Pancreas (tissue), 10 donors: ENCODE measurements at regions not wholly inside any gene's neighbourhood (a gene's known extent, or its start where the extent isn't known, plus 50 kb on each side); places are given as distances from the start of the nearest gene placed in this dataset.
"Not testable (repeated sequence)": the region's sequence is repeated elsewhere in the genome, so short reads cannot be mapped to it uniquely, and the experiment has no call there.

ENCODE experiments used
- ATAC-seq, 4 donors: fragments of 200-7000 bp; cut with Tn5 transposase; one replicate each; pipeline versions ENCODE4 v1.8.0 to v1.9.1; 2020; ENCODE audit warnings: mild to moderate bottlenecking in 4 of 4, moderate library complexity in 4 of 4
- DNase-seq, 6 donors: peaks; one replicate each; pipeline ENCODE4 v3.0.0-alpha.2; 2020
- FAIRE-seq: peaks from 2 replicates; lab custom pipeline; 2012; peaks lifted over from hg19 to GRCh38; lab: Jason Lieb, UNC
- H3K27ac ChIP-seq, 4 donors: fragments of 200-600 bp; sonication (generic); 1 replicate in 3 of 4; 2 replicates in 1 of 4; pipeline versions ENCODE4 v1.5.0 to v1.8.0; 2020
- H3K27me3 ChIP-seq, 4 donors: fragments of 200-600 bp; one replicate each; pipeline ENCODE4 v1.8.0; 2021
- H3K36me3 ChIP-seq, 3 donors: fragments of 200-600 bp; sonication (generic) in 1 of 3; one replicate each; pipeline versions ENCODE4 v1.5.0 to v1.8.0; 2020 to 2021
- H3K4me1 ChIP-seq, 3 donors: fragments of 200-600 bp; one replicate each; pipeline ENCODE4 v1.8.0; 2021
- H3K4me3 ChIP-seq, 4 donors: fragments of 200-600 bp; sonication (generic) in 2 of 4; one replicate each; pipeline versions ENCODE4 v1.5.0 to v1.8.0; 2020 to 2021
- H3K9me3 ChIP-seq, 4 donors: fragments of 200-600 bp; one replicate each; pipeline ENCODE4 v1.8.0; 2021
- WGBS, 2 donors: extraction: QIAGEN DNeasy Blood & Tissue Kit; methylation state at CpG; one replicate each; pipeline ENCODE4 v1.1.7; 2013; 5-methylcytosine and 5-hydroxymethylcytosine counted together
- intact Hi-C, 3 donors: fragments of 100-400 bp; cut with DNase I; formaldehyde crosslinking; loops; one replicate each; pipeline versions ENCODE4 v1.11.1 to v1.14.2; 2022
- TF ChIP-seq, protein P1 (sequence below), 4 donors: fragments of 200-600 bp; sonication (generic) in 3 of 4; IDR thresholded peaks; one replicate each; pipeline versions ENCODE4 v1.5.0 to v1.8.0; 2021; ENCODE audit warnings: antibody characterized with exemption in 4 of 4
- donor health status: healthy with polysubstance abuse.
- donor health status: DM: no; HTN: no; CAD: no; lungs with moderate emphysema.
- donor health status: DM: no; HTN: no; CAD: no.
- donor health status: control.
- donor health status: control.
- donor health status: Bipolar disorder and iron deficiency.
- donor health status: DM: yes; HTN: yes; CAD: no.
- donor health status: DM: no; HTN: no; CAD: no.
- donor health status: DM: no; HTN: no; CAD: no.
- donor health status: DM: yes; HTN: yes; CAD: no.

DNA sequence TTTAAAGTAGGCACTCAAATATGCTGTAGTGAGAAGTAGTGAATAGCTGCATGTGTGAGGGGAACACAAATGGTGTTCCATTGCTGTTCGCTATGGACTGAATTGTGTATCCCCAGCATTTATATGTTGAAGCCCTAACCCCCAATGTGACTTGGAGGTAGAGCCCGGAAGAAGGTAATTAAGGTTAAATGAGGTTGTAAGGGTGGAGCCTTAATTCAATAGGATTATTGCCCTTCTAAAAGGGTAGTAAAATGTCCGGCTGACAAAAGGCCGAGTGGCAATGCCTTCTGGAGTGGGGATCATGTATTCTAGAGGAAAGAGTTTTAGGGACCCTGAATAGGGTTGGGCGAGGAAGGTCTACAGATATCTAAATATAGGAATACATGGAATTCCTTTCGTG is 168.9 kb upstream of the NUDT10 start:
- TF ChIP-seq, protein P1, sequence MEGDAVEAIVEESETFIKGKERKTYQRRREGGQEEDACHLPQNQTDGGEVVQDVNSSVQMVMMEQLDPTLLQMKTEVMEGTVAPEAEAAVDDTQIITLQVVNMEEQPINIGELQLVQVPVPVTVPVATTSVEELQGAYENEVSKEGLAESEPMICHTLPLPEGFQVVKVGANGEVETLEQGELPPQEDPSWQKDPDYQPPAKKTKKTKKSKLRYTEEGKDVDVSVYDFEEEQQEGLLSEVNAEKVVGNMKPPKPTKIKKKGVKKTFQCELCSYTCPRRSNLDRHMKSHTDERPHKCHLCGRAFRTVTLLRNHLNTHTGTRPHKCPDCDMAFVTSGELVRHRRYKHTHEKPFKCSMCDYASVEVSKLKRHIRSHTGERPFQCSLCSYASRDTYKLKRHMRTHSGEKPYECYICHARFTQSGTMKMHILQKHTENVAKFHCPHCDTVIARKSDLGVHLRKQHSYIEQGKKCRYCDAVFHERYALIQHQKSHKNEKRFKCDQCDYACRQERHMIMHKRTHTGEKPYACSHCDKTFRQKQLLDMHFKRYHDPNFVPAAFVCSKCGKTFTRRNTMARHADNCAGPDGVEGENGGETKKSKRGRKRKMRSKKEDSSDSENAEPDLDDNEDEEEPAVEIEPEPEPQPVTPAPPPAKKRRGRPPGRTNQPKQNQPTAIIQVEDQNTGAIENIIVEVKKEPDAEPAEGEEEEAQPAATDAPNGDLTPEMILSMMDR (IDR thresholded peaks at IDR 0.05): no peak
- Histone ChIP-seq H3K4me1 (no peaks in the 10 kb centered on the region), H3K9me3 (no peaks in the 10 kb centered on the region), H3K4me3 (no peak overlapping the region), H3K36me3 (no peaks in the 10 kb centered on the region), H3K27ac (no peak overlapping the region), H3K27me3 (no peaks in the 10 kb centered on the region)
- FAIRE-seq (no peak), ATAC-seq (no peak), DNase-seq (no peak)
- intact Hi-C loops: no loop called here
- 80 to 86% methylated on average over 6 of the region's 6 CpGs for WGBS, 2 donors

DNA sequence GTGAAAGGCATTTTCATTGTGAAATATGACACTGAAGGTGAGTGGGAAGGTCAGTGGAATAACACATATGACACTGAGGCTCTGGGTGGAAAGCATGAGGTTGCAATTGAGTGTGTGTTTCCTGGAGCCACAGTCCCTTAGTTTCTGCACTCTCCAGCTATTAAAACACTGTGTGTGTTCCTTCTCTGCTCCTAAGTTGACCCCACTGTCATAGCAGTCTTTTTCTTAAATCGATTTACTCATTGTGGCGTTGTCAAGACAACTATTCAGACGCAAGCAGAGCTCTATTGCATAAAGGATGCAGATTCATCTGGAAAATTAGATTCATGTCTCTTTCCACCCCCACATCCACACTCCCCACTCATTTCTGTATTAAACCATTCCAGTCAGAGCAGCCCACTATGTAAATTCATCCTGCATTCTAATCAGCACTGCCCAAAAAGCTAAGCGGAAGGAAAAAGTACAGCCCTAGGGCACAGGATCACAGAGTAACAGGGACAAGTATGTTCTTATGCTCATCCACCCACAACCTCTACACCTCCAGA is 154.2 kb upstream of the NUDT10 start:
- H3K4me1 ChIP-seq, H3K27ac ChIP-seq, ATAC-seq, intact Hi-C loops, DNase-seq, H3K4me3 ChIP-seq, H3K36me3 ChIP-seq, H3K27me3 ChIP-seq, FAIRE-seq, H3K9me3 ChIP-seq: not testable (repeated sequence)
- 61 to 77% methylated on average over 4 of the region's 4 CpGs for WGBS, 2 donors

DNA sequence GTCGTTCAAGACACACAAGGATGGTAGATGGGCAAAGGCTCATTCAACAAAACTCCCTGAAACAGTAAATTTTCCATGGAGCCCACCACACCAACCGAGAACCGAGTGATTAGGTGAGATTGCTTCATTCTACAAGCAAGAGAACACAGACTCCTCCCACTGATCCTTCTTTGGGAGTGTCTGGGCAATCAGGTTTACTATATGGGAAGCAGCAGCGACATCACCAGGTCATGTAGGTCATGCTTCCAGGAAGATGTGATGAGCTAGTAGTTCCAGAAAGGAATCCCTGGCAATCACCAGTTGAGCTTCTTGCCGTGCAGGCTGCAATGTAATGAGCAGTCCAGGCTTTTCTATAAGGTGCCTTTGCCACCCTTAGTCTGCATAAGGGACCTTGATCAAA is 152.8 kb upstream of the NUDT10 start:
- intact Hi-C loops, FAIRE-seq, H3K4me3 ChIP-seq, H3K4me1 ChIP-seq, DNase-seq, H3K9me3 ChIP-seq, H3K27ac ChIP-seq, H3K36me3 ChIP-seq, H3K27me3 ChIP-seq, ATAC-seq: not testable (repeated sequence)
- WGBS, 2 donors: 49 to 61% methylated on average over 5 of the region's 5 CpGs

DNA sequence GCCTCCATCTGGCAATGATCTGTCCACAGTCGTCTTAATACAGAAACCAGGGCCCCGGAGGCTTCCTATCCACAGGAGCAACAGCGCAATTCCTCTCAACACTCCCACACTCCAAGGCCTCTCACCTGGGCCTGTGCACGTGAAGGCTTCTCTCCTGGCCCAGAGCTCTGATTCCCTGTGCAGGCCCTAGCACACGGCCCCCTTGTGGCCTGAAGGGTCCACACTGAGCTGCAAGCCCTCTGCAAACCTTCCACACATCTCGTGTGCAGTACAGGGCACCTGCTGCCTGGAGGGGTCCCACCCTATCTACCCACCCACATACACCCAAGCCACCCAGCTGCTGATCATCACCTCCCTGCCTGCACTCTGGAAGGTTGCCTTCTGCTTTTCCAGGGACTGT is 150.1 kb upstream of the NUDT10 start:
- ATAC-seq: no peak
- Histone ChIP-seq H3K36me3 (no peaks in the 10 kb centered on the region), H3K27ac (no peak overlapping the region), H3K27me3 (peaks cover 0 to 17% (median 1%) of the 10 kb centered on the region in 4 donors), H3K9me3 (no peaks in the 10 kb centered on the region), H3K4me3 (no peak overlapping the region), H3K4me1 (no peaks in the 10 kb centered on the region)
- DNase-seq: no peak
- intact Hi-C loops: no loop called here
- TF ChIP-seq, protein P1 (IDR thresholded peaks at IDR 0.05): no peak
- FAIRE-seq: no peak
- 39 to 46% methylated on average over 6 of the region's 6 CpGs for WGBS, 2 donors

DNA sequence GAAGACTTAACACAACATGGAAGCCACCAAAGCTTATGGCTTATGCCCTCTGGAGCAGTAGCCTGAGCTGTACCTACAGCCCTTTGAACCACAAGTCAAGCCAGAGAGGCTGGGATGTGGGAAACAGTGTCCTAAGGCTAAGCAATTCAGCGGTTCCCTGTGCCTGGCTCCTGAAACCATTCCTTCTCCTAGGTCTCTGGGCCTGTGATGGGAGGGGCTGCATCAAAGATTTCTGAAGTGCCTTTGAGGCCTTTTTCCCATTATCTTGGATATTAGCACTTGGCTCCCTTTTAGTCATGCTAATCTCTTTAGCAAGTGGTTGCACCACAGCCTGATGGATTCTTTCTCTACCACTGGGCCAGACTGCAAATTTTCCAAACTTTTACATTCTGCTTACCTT is 140.5 kb upstream of the NUDT10 start:
- TF ChIP-seq, protein P1 (IDR thresholded peaks at IDR 0.05): no peak
- no peak overlapping the region for H3K27ac ChIP-seq
- H3K4me3 ChIP-seq: no peak overlapping the region
- no peak for FAIRE-seq
- no peak for DNase-seq
- no peaks in the 10 kb centered on the region for H3K4me1 ChIP-seq
- ATAC-seq: no peak
- WGBS, 2 donors: 76 to 100% methylated on average over 1 of the region's 1 CpG
- H3K36me3 ChIP-seq: no peaks in the 10 kb centered on the region
- no peaks in the 10 kb centered on the region for H3K9me3 ChIP-seq
- peaks cover 0 to 6% (median 0%) of the 10 kb centered on the region in 4 donors for H3K27me3 ChIP-seq
- intact Hi-C loops: no loop called here

DNA sequence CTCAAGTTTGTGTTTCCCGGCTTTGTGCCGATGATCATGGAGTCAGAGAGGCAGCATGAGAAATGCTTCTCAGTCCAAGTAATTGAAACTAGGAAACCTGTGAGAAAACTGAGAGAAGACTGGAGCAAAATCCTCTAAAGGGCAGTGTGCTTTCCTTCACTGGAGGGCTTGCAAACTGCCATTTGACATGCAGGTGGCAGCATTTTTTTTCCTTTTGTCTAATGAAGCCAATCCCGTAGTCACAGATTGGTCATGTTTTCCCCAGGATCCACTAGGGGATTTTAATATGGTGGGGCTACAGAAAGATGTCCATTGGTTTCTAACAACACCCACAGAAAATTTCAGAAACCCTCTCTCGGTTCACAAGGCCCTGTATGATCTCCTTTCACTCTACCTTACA is 117.4 kb upstream of the NUDT10 start:
- FAIRE-seq: no peak
- H3K4me1 ChIP-seq: no peaks in the 10 kb centered on the region
- 52 to 54% methylated on average over 4 of the region's 4 CpGs for WGBS, 2 donors

More for the DNA sequence above, 117.4 kb upstream of the NUDT10 start:
- Histone ChIP-seq H3K36me3 (no peaks in the 10 kb centered on the region), H3K27ac (no peak overlapping the region), H3K9me3 (no peaks in the 10 kb centered on the region), H3K4me3 (no peak overlapping the region), H3K27me3 (peaks cover 0 to 6% (median under 1%) of the 10 kb centered on the region in 4 donors)
- ATAC-seq (no peak), DNase-seq (no peak)
- intact Hi-C loops: no loop called here
- TF ChIP-seq, protein P1 (IDR thresholded peaks at IDR 0.05): no peak
